ENCODE measurements at regions not wholly inside any gene's neighbourhood (a gene's known extent, or its start where the extent isn't known, plus 50 kb on each side); places are given as distances from the start of the nearest gene placed in this dataset.

DNA sequence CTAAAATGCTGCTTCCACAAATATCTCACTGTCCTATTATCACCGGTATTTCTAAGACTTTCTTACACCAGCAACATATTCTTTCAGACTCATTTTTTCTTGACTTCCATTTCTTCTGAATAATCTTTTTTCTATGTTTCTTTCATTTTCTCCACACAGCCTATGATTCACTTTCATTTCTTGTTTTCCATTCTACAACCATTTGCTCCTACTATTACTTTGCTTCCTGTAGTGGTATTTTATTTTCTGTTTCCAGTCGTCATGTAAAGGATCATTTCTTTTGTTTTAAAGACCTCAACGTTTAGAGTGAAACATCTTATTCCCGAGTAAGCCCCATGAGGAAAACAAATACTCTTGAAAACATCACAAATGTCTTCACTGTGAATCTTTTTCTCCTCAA lies 182.2 kb upstream of the MDGA2 start:
- H3K4me3 ChIP-seq (ENCODE audit: low read depth, low read length) = no peak overlapping the region
- no peaks in the 10 kb centered on the region for H3K36me3 ChIP-seq (ENCODE audit: control insufficient read depth, insufficient read depth, low read length)
- no peak for DNase-seq (ENCODE audit: low read depth)
- no peak for FAIRE-seq
- TF ChIP-seq, protein P1, sequence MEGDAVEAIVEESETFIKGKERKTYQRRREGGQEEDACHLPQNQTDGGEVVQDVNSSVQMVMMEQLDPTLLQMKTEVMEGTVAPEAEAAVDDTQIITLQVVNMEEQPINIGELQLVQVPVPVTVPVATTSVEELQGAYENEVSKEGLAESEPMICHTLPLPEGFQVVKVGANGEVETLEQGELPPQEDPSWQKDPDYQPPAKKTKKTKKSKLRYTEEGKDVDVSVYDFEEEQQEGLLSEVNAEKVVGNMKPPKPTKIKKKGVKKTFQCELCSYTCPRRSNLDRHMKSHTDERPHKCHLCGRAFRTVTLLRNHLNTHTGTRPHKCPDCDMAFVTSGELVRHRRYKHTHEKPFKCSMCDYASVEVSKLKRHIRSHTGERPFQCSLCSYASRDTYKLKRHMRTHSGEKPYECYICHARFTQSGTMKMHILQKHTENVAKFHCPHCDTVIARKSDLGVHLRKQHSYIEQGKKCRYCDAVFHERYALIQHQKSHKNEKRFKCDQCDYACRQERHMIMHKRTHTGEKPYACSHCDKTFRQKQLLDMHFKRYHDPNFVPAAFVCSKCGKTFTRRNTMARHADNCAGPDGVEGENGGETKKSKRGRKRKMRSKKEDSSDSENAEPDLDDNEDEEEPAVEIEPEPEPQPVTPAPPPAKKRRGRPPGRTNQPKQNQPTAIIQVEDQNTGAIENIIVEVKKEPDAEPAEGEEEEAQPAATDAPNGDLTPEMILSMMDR (IDR thresholded peaks at IDR 0.05; ENCODE audit: insufficient read depth, low read length, severe bottlenecking) = no peak
- H3K27me3 ChIP-seq (ENCODE audit: control insufficient read depth, insufficient read depth, low read length) = no peaks in the 10 kb centered on the region

DNA sequence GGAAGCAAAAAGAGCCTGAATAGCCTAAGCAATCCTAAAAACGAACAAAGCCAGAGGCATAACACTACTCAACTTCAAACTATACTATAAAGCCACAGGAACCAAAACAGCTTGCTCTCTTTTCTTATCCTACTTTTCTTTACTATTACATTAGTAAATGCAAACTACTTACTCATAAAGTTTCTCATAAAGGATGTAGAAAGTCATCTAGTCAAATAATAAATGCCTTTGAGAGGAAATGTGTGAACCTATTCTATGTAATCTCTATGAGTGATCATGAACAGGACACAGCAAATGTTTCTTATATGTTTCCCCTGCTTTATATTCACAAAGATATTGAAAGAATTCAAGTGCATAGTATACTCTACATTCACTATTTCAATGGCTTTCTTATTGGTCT lies 176.9 kb upstream of the MDGA2 start:
- FAIRE-seq (no peak), DNase-seq (ENCODE audit: low read depth) (no peak)
- TF ChIP-seq, protein P1 (IDR thresholded peaks at IDR 0.05; ENCODE audit: insufficient read depth, low read length, severe bottlenecking) = no peak
- Histone ChIP-seq H3K27me3 (ENCODE audit: control insufficient read depth, insufficient read depth, low read length) (no peaks in the 10 kb centered on the region), H3K4me3 (ENCODE audit: low read depth, low read length) (no peak overlapping the region), H3K36me3 (ENCODE audit: control insufficient read depth, insufficient read depth, low read length) (no peaks in the 10 kb centered on the region)

DNA sequence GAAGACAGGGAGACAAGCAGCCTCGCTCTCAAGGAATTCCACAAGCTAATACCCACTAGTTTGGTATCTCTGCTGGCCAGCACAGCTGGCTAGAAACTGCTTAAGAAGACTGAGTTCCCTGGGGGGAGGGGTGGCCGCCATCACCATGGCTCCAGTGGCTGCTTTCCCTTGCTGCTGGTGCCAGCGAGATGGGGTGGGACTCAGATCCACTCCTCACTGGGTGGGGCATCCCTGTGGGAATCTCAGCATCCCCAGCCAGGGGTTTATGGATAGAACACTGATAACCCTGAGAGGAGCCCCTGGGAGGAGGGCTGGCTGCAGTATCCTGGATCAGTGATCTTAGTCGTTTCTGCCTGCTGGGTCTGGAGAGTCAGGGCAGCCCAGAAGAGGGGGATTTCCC lies 170.6 kb upstream of the MDGA2 start:
- DNase-seq (ENCODE audit: low read depth) (no peak), FAIRE-seq (no peak)
- TF ChIP-seq, protein P1 (IDR thresholded peaks at IDR 0.05; ENCODE audit: insufficient read depth, low read length, severe bottlenecking) = no peak
- Histone ChIP-seq H3K4me3 (ENCODE audit: low read depth, low read length) (no peak overlapping the region), H3K27me3 (ENCODE audit: control insufficient read depth, insufficient read depth, low read length) (no peaks in the 10 kb centered on the region), H3K36me3 (ENCODE audit: control insufficient read depth, insufficient read depth, low read length) (no peaks in the 10 kb centered on the region)

DNA sequence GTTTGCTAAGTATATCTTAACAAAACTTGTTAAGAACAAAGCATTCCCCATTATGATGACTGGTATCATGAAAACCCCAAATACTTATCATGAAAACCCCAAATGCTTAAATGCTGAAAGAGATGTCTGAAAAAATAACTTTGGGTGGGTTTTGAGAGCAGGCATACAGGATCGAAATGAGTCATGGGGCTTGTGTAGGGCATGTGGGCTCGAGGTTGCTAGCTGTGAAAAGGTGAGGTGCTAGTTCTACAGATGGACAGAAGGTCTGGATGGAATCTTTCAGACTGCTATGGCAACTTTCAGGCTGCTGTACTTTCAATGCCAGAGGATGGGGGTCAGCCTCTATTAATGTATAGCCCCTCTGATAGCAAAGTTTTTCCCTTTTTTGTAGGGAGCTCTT lies 167.8 kb upstream of the MDGA2 start:
- H3K36me3 ChIP-seq (ENCODE audit: control insufficient read depth, insufficient read depth, low read length) = no peaks in the 10 kb centered on the region
- H3K27me3 ChIP-seq (ENCODE audit: control insufficient read depth, insufficient read depth, low read length) = no peaks in the 10 kb centered on the region
- TF ChIP-seq, protein P1 (IDR thresholded peaks at IDR 0.05; ENCODE audit: insufficient read depth, low read length, severe bottlenecking) = no peak
- no peak for FAIRE-seq
- no peak for DNase-seq (ENCODE audit: low read depth)
- H3K4me3 ChIP-seq (ENCODE audit: low read depth, low read length) = no peak overlapping the region

DNA sequence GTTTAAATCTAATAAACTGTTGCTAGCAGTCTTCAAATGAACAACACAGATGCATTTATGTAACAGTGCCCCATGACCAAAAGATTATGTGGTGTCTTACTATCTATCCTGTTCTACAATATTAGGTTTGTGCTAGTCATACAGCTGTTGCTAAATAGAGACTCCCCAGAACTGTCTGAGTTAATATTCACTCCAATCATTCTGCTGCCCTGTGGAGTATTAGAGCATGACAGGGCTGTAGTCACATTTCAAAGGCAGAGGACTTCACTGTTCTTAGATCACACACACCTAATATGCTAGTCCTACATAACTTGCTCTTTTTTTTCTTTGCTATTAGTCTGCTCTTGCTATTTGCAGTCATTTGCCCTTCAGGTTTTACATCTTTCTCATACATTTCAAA lies 157.6 kb upstream of the MDGA2 start:
- no peak overlapping the region for H3K4me3 ChIP-seq (ENCODE audit: low read depth, low read length)
- no peak for FAIRE-seq
- no peak for DNase-seq (ENCODE audit: low read depth)
- H3K27me3 ChIP-seq (ENCODE audit: control insufficient read depth, insufficient read depth, low read length) = no peaks in the 10 kb centered on the region
- TF ChIP-seq, protein P1 (IDR thresholded peaks at IDR 0.05; ENCODE audit: insufficient read depth, low read length, severe bottlenecking) = no peak
- no peaks in the 10 kb centered on the region for H3K36me3 ChIP-seq (ENCODE audit: control insufficient read depth, insufficient read depth, low read length)

DNA sequence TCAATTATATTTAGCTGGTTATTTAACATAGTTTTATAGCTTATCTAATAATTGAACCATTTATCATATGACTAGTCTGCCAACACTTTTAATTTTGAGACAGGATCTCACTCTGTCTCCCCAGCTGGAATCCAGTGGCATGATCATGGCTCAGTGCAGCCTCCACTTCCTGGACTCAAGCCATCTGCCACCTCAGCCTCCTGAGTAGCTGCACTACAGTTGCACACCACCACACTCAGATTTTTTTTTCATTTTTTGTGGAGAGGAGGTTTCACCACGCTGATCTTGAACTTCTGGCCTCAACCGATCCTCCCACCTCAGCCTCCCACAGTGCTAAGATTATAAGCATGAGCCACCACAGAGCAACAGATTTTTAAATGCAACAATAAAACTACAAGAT lies 151.4 kb upstream of the MDGA2 start:
- TF ChIP-seq, protein P1 (IDR thresholded peaks at IDR 0.05; ENCODE audit: insufficient read depth, low read length, severe bottlenecking) = no peak
- no peaks in the 10 kb centered on the region for H3K27me3 ChIP-seq (ENCODE audit: control insufficient read depth, insufficient read depth, low read length)
- H3K4me3 ChIP-seq (ENCODE audit: low read depth, low read length) = no peak overlapping the region
- no peak for FAIRE-seq
- DNase-seq (ENCODE audit: low read depth) = no peak
- no peaks in the 10 kb centered on the region for H3K36me3 ChIP-seq (ENCODE audit: control insufficient read depth, insufficient read depth, low read length)
